HG02970 (cell line): ENCODE measurements at regions not wholly inside any gene's neighbourhood (a gene's known extent, or its start where the extent isn't known, plus 50 kb on each side); places are given as distances from the start of the nearest gene placed in this dataset.
"Not testable (repeated sequence)": the region's sequence is repeated elsewhere in the genome, so short reads cannot be mapped to it uniquely, and the experiment has no call there.

ENCODE experiments used
- ATAC-seq: cut with Tn5 transposase; IDR thresholded peaks from one replicate; pipeline ENCODE4 v1.9.1; 2021; ENCODE audit warnings: mild to moderate bottlenecking, moderate library complexity, moderate number of reproducible peaks; ENCODE audit not compliant: unreplicated experiment, low FRiP score

- ATAC-seq, result no peak
These were observed 700.4 kb upstream of the TBX3 start for GRCh38 chr12:115384391-115384790.

GRCh38 chr12:115383668-115384067, 699.7 kb upstream of the TBX3 start:
- ATAC-seq, result no peak

GRCh38 chr12:115382681-115383080, 698.7 kb upstream of the TBX3 start:
- ATAC-seq, result no peak

- ATAC-seq, result no peak
These were observed 696.7 kb upstream of the TBX3 start for GRCh38 chr12:115380546-115381120.

- no peak for ATAC-seq
These were observed 694.3 kb upstream of the TBX3 start for GRCh38 chr12:115378291-115378690.

GRCh38 chr12:115377779-115378178, 693.8 kb upstream of the TBX3 start:
- no peak for ATAC-seq

GRCh38 chr12:115377230-115377629, 693.3 kb upstream of the TBX3 start:
- ATAC-seq, result no peak

- peak; percentile 70 for ATAC-seq
These were observed 691.4 kb upstream of the TBX3 start for GRCh38 chr12:115375186-115375991.

- no peak for ATAC-seq
These were observed 690.7 kb upstream of the TBX3 start for GRCh38 chr12:115374480-115375185.

- no peak for ATAC-seq
These were observed 687.7 kb upstream of the TBX3 start for GRCh38 chr12:115371711-115372110.

- no peak for ATAC-seq
These were observed 686.7 kb upstream of the TBX3 start for GRCh38 chr12:115370650-115371049.

GRCh38 chr12:115370207-115370606, 686.2 kb upstream of the TBX3 start:
- ATAC-seq, result no peak

- not testable (repeated sequence) for ATAC-seq
These were observed 682.3 kb upstream of the TBX3 start for GRCh38 chr12:115366277-115366676.

GRCh38 chr12:115365765-115366164, 681.8 kb upstream of the TBX3 start:
- ATAC-seq, result not testable (repeated sequence)

GRCh38 chr12:115364921-115365320, 680.9 kb upstream of the TBX3 start:
- no peak for ATAC-seq

GRCh38 chr12:115362339-115362976, 678.5 kb upstream of the TBX3 start:
- no peak for ATAC-seq

GRCh38 chr12:115357681-115358080, 673.7 kb upstream of the TBX3 start:
- no peak for ATAC-seq

GRCh38 chr12:115355301-115355700, 671.3 kb upstream of the TBX3 start:
- no peak for ATAC-seq

- no peak for ATAC-seq
These were observed 670.3 kb upstream of the TBX3 start for GRCh38 chr12:115354007-115354890.

GRCh38 chr12:115353467-115353866, 669.5 kb upstream of the TBX3 start:
- ATAC-seq, result no peak
